K562 (cell line): ENCODE measurements at regions not wholly inside any gene's neighbourhood (a gene's known extent, or its start where the extent isn't known, plus 50 kb on each side); places are given as distances from the start of the nearest gene placed in this dataset.

ENCODE experiments used
- ATAC-seq: fragments of 200-7000 bp; cut with Tn5 transposase; 3 replicates; pipeline ENCODE4 v1.9.1; 2020; ENCODE audit warnings: moderate library complexity
- BruUV-seq: library from RNA; stranded (reverse); fragments of 400-500 nt; replicated peaks from 2 replicates; lab custom pipeline; 2021; lab: Mats Ljungman, UMichigan
- CTCF ChIA-PET: fragments of 300-600 bp; formaldehyde crosslinking; extraction: SDS; loops from one replicate; lab custom pipeline; 2021; ENCODE audit warnings: low intra/inter-chr PET ratio; lab: Yijun Ruan, JAX
- POLR2A ChIA-PET: fragments of 300-600, 350-650 bp; sonication (Branson Sonifier 250); formaldehyde crosslinking; extraction: SDS; loops from one replicate; lab custom pipeline; 2021; ENCODE audit warnings: antibody characterized with exemption, inconsistent platforms; lab: Yijun Ruan, JAX
- DNase-seq, 4 experiments: peaks; one replicate each; pipeline versions ENCODE4 v3.0.0 to v3.0.0-alpha.2; 2011 to 2018; ENCODE audit warnings: low spot score in 3 of 4, mixed read lengths in 3 of 4; ENCODE audit errors: extremely low read depth in 1 of 4
- FAIRE-seq: peaks from 2 replicates; lab custom pipeline; 2011; peaks lifted over from hg19 to GRCh38; lab: Jason Lieb, UNC
- H2AFZ ChIP-seq: 2 replicates; pipeline ENCODE4 v1.6.0; 2011; ENCODE audit warnings: low read depth, low read length, control low read depth, inconsistent platforms
- H3K27ac ChIP-seq: fragments of 200-600 bp; 3 replicates; pipeline ENCODE4 v1.8.0; 2011; ENCODE audit warnings: low read depth, mild to moderate bottlenecking, control low read depth, inconsistent platforms, low read length, moderate library complexity, mixed read lengths; ENCODE audit errors: extremely low read depth
- H3K27me3 ChIP-seq, 2 experiments: fragments of 300-600 bp in 1 of 2; 2 replicates in 1 of 2; 3 replicates in 1 of 2; pipeline versions ENCODE4 v1.6.0 to v1.8.0; 2011; ENCODE audit warnings: inconsistent platforms in 2 of 2, low read length in 2 of 2, mild to moderate bottlenecking in 1 of 2, mixed read lengths in 1 of 2, moderate library complexity in 1 of 2; ENCODE audit not compliant: control insufficient read depth in 2 of 2, insufficient read depth in 2 of 2
- H3K36me3 ChIP-seq: fragments of 300-600 bp; 3 replicates; pipeline ENCODE4 v1.8.0; 2011; ENCODE audit warnings: mild to moderate bottlenecking, low read length, inconsistent platforms; ENCODE audit not compliant: control insufficient read depth, insufficient read depth
- H3K4me1 ChIP-seq, 2 experiments: fragments of 200-600 bp in 1 of 2; replicated peaks in 1 of 2; 2 replicates in 1 of 2; 3 replicates in 1 of 2; pipeline versions ENCODE4 v1.5.1 to v1.8.0; 2011; ENCODE audit warnings: inconsistent platforms in 2 of 2, low read length in 2 of 2, mild to moderate bottlenecking in 1 of 2, mixed read lengths in 1 of 2, moderate library complexity in 1 of 2; ENCODE audit not compliant: control insufficient read depth in 2 of 2, insufficient read depth in 2 of 2
- H3K4me2 ChIP-seq: 2 replicates; pipeline ENCODE4 v1.6.1; 2011; ENCODE audit warnings: low read length, control low read depth, inconsistent platforms, mixed read lengths; ENCODE audit not compliant: insufficient read depth
- H3K4me3 ChIP-seq: fragments of 200-600 bp; sonication (generic), shearing (Covaris generic); 2 replicates; pipeline ENCODE4 v1.5.1; 2016; ENCODE audit warnings: control low read depth, inconsistent platforms
- H3K79me2 ChIP-seq: fragments of 200-600 bp; 3 replicates; pipeline ENCODE4 v1.8.0; 2011; ENCODE audit warnings: low read length, inconsistent platforms; ENCODE audit not compliant: control insufficient read depth, insufficient read depth
- H3K9ac ChIP-seq, 2 experiments: 2 replicates each; pipeline versions ENCODE4 v1.6.0 to v1.6.1; 2011; ENCODE audit warnings: low read depth in 2 of 2, low read length in 2 of 2, control low read depth in 1 of 2, inconsistent platforms in 1 of 2, mild to moderate bottlenecking in 1 of 2, mixed read lengths in 1 of 2; ENCODE audit not compliant: insufficient read depth in 1 of 2
- H3K9me1 ChIP-seq: one replicate; pipeline ENCODE4 v1.6.0; 2011; ENCODE audit warnings: inconsistent platforms, mild to moderate bottlenecking, low read length, moderate library complexity; ENCODE audit not compliant: control insufficient read depth, insufficient read depth
- H3K9me3 ChIP-seq: replicated peaks from 2 replicates; pipeline ENCODE4 v1.5.1; 2011; ENCODE audit warnings: low read depth, low read length, inconsistent platforms; ENCODE audit not compliant: control insufficient read depth, insufficient read depth
- H4K20me1 ChIP-seq: replicated peaks from 2 replicates; pipeline ENCODE4 v1.6.1; 2011; ENCODE audit warnings: low read length, inconsistent platforms, mixed read lengths; ENCODE audit not compliant: control insufficient read depth, insufficient read depth
- CREB5 ChIP-seq: fragments of 250-450 bp; sonication (Bioruptor Pico); IDR thresholded peaks from 2 replicates; pipeline ENCODE4 v1.5.0; 2020; ENCODE audit warnings: mild to moderate bottlenecking
- HDAC2 ChIP-seq: fragments of 450-650 bp; IDR thresholded peaks from 2 replicates; pipeline ENCODE4 v1.6.1; 2016; ENCODE audit warnings: mild to moderate bottlenecking
- MECOM ChIP-seq: fragments of 250-450 bp; sonication (Bioruptor Pico); IDR thresholded peaks from 2 replicates; pipeline ENCODE4 v1.8.0; 2022; ENCODE audit warnings: inconsistent platforms
- PTTG1 ChIP-seq: fragments of 450-650 bp; IDR thresholded peaks from 2 replicates; pipeline ENCODE4 v1.6.1; 2016; ENCODE audit warnings: low read depth, mild to moderate bottlenecking, missing genetic modification characterization, missing compliant biosample characterization
- SRSF1 ChIP-seq: fragments of 200-400 bp; formaldehyde crosslinking; IDR thresholded peaks from 2 replicates; pipeline ENCODE4 v1.6.1; 2017; ENCODE audit warnings: mild to moderate bottlenecking, low read depth, low read length, moderate library complexity
- YBX1 ChIP-seq: fragments of 450-650 bp; IDR thresholded peaks from 2 replicates; pipeline ENCODE4 v1.7.1; 2016; ENCODE audit warnings: mild to moderate bottlenecking
- ZBTB43 ChIP-seq: sonication (generic); formaldehyde crosslinking; IDR thresholded peaks from 2 replicates; pipeline ENCODE4 v1.8.0; 2023; ENCODE audit warnings: mild to moderate bottlenecking, missing genetic modification reagents
- ZNF318 ChIP-seq, 2 experiments: fragments of 450-650 bp; IDR thresholded peaks; 2 replicates each; pipeline ENCODE4 v1.6.1; 2016; ENCODE audit warnings: mild to moderate bottlenecking in 2 of 2, borderline replicate concordance in 1 of 2, low read depth in 1 of 2, moderate library complexity in 1 of 2
- ZNF395 ChIP-seq: fragments of 200-800 bp; sonication (Bioruptor generic); IDR thresholded peaks from 2 replicates; pipeline ENCODE4 v1.6.1; 2017; ENCODE audit warnings: missing genetic modification characterization, missing compliant biosample characterization
- WGBS: fragments of 100-300 bp; shearing (Covaris generic); methylation state at CpG from one replicate; pipeline ENCODE4 v1.1.6; 2016; ENCODE audit warnings: low coverage, mixed read lengths; ENCODE audit not compliant: insufficient coverage; ENCODE audit errors: missing lambda C conversion rate; 5-methylcytosine and 5-hydroxymethylcytosine counted together
- in situ Hi-C: fragments of 300-500 bp; cut with MboI; formaldehyde crosslinking; loops from 4 replicates; pipeline ENCODE4 v1.15.0; 2018; ENCODE audit warnings: inconsistent platforms, mixed read lengths
- intact Hi-C: fragments of 100-400 bp; cut with micrococcal nuclease; formaldehyde crosslinking; loops from 2 replicates; pipeline ENCODE4 v1.14.2; 2022

- no peak overlapping the region for H3K4me2 ChIP-seq
- in situ Hi-C loops (no loop called here), intact Hi-C loops (no loop called here)
- ChIA-PET CTCF (no interaction called here), POLR2A (no interaction called here)
- no peaks in the 10 kb centered on the region for H3K9me3 ChIP-seq
- no peak overlapping the region for H3K9ac ChIP-seq
- FAIRE-seq (no peak), DNase-seq (no peak), ATAC-seq (no peak)
- no peaks in the 10 kb centered on the region for H3K79me2 ChIP-seq
- no peaks in the 10 kb centered on the region for H3K36me3 ChIP-seq
- BruUV-seq, result no TSS peak
- 57% methylated on average over 11 of the region's 17 CpGs for WGBS
- H4K20me1 ChIP-seq, result no peaks in the 10 kb centered on the region
- H3K27ac ChIP-seq, result no peak overlapping the region
- H2AFZ ChIP-seq, result no peak overlapping the region
- H3K27me3 ChIP-seq, result peaks cover 0 to 4% of the 10 kb centered on the region in 2 experiments; a peak in 1 of 5 replicates
- H3K9me1 ChIP-seq, result no peaks in the 10 kb centered on the region
- peaks cover 4 to 23% of the 10 kb centered on the region in 2 experiments; a peak in 3 of 5 replicates for H3K4me1 ChIP-seq
- H3K4me3 ChIP-seq, result no peak overlapping the region
- TF ChIP-seq YBX1, result no peak
- no peak for TF ChIP-seq PTTG1 (tag)
- no peak for TF ChIP-seq SRSF1
- TF ChIP-seq ZNF318 (IDR thresholded peaks at IDR 0.05; ENCODE audit: borderline replicate concordance in 1 of 2, low read depth in 1 of 2), result no peak
- TF ChIP-seq ZNF395 (CRISPR knock-in tag), result no peak
- TF ChIP-seq ZBTB43 (CRISPR knock-in tag), result no peak
- no peak for TF ChIP-seq CREB5
- no peak for TF ChIP-seq MECOM (CRISPR knock-in tag)
- no peak for TF ChIP-seq HDAC2
Observed at GRCh38 chr22:46055181-46055875, 78.4 kb upstream of the WNT7B start.
